Activated CD8-positive, alpha-beta memory T cell treated with anti-CD3 and anti-CD28 coated beads, Interleukin-2, amount 50 U/mL, for 48 hours (primary cell): ENCODE measurements at regions not wholly inside any gene's neighbourhood (a gene's known extent, or its start where the extent isn't known, plus 50 kb on each side); places are given as distances from the start of the nearest gene placed in this dataset.

Experiments used
- DNase-seq: peaks from one replicate; pipeline ENCODE4 v3.0.0-alpha.2; 2020

DNA sequence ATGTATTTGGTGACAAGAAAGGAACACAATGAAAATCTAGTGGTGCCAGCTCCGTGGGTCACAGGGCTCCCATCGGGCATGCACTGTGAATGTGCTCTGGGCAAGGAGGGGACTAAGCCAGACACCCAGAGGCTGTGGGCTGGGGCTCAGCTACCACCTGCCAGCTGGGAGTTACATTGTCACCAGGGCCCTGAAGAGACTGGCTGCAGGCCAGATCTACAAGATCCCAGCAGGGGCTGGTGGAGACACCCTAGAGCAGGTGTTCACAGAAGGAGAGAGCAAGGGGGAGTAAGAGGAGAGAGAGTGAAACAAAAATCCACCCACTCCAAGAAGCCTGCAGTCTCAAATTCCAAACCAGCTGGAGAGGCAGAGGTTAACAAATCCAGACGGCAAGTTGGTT lies 116.6 kb upstream of the ADCY1 start:
- DNase-seq: no peak

DNA sequence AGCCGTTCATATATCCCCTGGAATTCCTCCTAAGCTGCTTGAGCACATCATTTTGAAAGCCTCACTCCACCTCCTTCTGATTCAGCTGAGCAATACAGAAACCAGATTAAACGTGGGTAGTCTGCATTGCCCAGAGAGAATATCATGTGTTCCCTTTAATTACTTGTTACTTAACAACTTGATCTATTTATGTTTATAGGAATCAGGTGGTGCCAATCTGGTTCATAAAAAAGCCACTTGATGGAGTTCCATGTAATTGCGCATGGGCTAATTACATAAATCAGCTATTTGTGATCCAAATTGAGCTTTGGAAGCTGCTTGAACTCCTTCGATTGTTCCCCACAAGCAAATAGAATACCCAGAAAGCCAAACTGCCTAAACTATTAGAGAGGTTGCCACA lies 114.7 kb upstream of the ADCY1 start:
- no peak for DNase-seq

DNA sequence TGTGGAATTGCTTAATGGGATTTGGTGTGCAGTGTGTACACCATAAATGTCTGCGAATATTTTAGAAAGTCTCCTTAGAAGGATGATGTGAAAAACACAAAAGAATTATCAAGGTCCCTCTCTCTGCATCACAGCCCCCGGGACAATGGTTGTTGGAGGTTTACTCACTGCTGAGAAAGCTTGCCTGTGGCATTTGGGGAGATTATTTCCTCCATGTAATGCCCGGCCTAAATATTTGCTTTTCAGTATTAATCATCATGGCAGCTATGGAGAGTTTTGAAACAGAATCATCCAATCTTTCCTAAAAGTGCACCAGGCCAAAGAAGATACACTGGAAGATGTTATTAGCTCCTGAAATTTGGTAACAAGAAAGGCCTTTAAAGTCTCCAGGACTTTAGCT lies 113.8 kb upstream of the ADCY1 start:
- DNase-seq: no peak

GRCh38 chr7:45461026-45461425 lies 113.1 kb upstream of the ADCY1 start:
- DNase-seq: no peak

DNA sequence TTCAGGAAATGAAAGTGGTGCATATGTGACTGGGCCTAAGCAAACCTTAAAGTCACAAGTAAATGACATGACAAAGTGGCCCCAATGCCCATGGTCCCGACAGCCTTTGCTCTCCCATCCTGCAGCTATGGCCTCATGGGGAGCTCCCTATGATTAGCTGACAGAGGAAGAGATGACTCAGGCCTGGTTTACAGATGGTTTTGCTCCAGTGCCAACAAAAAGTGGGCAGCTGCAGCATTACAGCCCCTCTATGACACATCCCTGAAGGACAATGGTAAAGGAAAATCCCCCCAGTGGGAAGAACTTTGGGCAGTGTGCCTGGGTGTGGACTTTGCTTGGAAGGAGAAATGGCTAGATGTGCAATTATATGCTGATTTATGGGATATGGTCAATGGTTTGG lies 105.1 kb upstream of the ADCY1 start:
- DNase-seq: no peak

DNA sequence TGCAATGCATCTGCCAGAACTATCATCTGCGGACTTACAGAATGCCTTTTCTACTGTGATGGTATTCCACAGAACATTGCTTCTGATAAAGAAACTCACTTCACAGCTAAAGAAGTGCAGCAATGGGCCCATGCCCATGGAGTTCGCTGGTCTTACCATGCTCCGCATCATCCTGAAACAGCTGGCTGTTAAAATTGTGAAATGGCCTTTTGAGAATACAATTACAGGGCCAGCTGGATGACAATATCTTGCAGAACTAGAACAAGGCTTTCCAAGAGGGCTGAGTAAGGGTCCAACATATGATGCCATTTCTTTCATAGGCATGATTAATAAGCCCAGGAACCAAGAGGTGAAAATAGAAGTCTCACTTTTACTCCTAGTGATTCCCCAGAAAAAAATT lies 104.1 kb upstream of the ADCY1 start:
- no peak for DNase-seq

- no peak for DNase-seq
Measured at GRCh38 chr7:45479781-45480180, 94.4 kb upstream of the ADCY1 start.

DNA sequence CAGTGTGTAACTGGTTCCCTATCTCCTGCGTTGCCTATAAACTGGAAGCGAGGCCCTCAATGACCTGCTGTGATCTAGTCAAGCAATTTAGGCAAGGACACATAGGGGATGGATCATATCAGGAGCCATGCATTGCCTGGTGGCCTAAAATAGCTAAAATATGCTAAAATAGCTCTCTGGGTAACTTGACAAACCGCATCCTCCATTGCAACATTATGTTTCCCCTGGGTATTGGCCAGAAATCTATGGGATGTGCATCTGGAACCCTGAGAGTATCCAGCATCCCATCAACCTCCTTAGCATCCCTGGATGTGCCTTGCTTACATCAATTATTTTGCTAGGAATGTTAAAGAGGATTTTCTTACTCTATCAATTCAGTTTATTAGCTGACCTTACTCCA lies 91.7 kb upstream of the ADCY1 start:
- no peak for DNase-seq

DNA sequence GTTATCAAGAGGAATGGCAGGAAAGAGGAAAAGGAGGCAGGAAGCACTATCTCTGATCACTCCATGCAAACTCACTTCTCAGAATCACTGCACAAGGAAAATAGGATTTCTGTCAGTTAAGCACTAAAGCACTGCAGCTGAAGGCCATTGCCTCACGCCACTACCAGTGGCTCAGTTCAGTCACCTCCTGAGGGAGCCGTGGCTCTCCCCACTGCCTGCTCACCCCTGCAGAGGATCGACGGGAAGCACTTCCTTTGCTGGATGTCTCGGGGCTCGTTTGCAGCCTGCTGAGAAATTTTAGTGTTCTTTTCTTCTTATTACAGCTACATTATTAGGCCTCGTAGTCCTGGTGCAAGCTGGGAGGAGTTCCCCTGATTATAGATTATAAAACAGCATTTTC lies 90.1 kb upstream of the ADCY1 start:
- no peak for DNase-seq

- no peak for DNase-seq
Measured at GRCh38 chr7:45486575-45486974, 87.6 kb upstream of the ADCY1 start.

DNA sequence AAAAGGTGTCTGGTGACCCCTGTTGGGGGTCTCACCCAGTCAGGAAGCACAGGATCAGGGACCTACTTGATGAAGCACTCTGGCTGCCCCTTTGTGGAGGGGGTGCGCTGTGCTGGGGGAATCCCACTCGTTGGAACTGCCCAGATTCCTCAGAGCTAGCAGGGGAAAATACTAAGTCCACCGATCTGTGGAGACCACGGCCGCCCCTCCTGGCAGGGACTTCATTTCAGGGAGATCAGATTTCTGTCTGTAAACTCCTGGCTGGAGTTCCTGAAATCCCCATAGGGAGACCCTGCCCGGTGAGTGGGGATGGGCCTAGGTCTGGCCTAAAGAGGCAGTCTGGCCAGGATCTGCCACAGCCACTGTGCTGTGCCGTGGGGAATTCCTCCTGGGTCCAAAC lies 79.3 kb upstream of the ADCY1 start:
- no peak for DNase-seq

DNA sequence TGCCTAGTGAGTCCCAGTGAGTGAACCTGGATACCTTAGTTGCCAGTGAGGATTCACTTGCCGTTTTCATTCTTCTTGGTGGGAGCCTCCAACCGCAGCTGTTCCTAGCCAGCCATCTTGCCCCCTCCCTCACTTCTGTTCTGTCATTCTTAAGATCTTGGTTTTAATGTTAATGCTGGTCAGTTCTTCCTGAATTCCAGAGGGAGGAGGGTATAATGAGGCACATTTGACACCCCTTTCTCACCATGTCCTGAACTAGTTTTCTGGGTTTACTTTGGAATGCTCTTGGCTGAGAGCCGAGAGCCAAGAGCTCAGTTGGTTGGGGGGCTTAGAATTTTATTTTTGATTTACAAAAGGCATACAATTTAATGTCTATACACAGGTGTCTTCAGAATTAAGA lies 78.5 kb upstream of the ADCY1 start:
- DNase-seq: no peak

DNA sequence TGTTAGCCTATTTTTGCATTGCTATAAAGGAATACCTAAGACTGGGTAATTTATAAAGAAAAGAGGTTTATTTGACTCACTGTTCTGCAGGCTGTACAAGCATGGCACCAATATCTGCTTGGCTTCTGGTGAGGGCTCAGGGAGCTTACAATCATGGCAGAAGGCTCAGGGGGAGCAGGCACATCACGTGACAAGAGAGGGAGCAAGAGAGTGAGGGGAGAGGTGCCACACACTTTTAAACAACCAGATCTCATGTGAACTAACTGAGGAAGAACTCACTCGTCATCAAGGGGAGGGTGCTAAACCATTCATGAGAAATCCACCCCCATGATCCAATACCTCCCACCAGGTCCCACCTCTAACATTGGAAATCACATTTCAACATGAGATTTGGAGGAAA lies 73.9 kb upstream of the ADCY1 start:
- DNase-seq: no peak

DNA sequence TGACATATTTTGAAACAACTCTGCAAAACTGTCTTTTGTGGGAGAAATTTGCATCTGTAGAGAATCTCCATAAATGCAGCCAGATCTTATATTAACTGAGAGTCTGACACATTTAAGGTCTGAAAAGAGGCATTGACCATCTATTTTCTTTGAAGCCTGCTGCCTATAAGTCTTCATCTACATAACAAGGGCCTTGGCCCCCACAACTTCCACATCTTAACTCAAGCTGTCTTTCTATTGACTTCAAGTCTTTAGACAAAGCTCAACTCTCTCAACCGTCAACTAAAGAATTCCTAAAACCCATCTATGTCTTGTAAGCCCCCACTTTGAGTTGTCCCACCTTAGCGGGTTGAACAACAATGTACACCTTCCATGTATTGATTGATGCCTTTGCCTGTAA lies 72.4 kb upstream of the ADCY1 start:
- no peak for DNase-seq

GRCh38 chr7:45506059-45506458 lies 68.1 kb upstream of the ADCY1 start:
- no peak for DNase-seq

GRCh38 chr7:45509222-45509621 lies 64.9 kb upstream of the ADCY1 start:
- no peak for DNase-seq

GRCh38 chr7:45511721-45512597 lies 62.2 kb upstream of the ADCY1 start:
- DNase-seq: no peak

- no peak for DNase-seq
Measured at GRCh38 chr7:45514944-45515343, 59.2 kb upstream of the ADCY1 start.

GRCh38 chr7:45515346-45515745 lies 58.8 kb upstream of the ADCY1 start:
- no peak for DNase-seq
